ENCODE measurements at regions not wholly inside any gene's neighbourhood (a gene's known extent, or its start where the extent isn't known, plus 50 kb on each side); places are given as distances from the start of the nearest gene placed in this dataset.

DNA sequence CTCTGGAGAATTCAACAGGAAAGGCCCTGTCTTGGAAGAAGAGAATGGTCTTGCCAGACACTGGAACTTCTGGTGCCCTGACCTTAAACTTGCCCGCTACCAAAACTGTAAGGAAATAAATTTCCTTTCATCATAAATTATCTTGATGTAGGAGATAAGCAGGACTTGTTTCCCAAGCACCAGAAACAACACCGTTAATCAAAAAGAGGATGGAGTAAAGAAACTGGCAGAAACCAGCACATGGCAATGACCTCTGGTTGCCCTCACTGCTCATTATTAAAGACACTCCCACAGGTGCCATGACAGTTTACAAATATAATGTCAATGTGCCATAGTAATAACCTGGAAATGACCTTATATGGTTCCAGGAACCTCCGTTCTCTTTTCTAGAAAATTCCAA is 426.1 kb downstream of the EDEM1 start:
- no peaks in the 10 kb centered on the region for H3K36me3 ChIP-seq
- H3K4me1 ChIP-seq: no peaks in the 10 kb centered on the region
- no peaks in the 10 kb centered on the region for H3K9me3 ChIP-seq
- H3K27ac ChIP-seq: no peak overlapping the region
- no peaks in the 10 kb centered on the region for H3K27me3 ChIP-seq (ENCODE audit: low read depth)
- DNase-seq (no peak), ATAC-seq (no peak)
- H3K4me3 ChIP-seq: no peak overlapping the region
- intact Hi-C loops (cut with DNase I): no loop called here
- TF ChIP-seq, protein P1, sequence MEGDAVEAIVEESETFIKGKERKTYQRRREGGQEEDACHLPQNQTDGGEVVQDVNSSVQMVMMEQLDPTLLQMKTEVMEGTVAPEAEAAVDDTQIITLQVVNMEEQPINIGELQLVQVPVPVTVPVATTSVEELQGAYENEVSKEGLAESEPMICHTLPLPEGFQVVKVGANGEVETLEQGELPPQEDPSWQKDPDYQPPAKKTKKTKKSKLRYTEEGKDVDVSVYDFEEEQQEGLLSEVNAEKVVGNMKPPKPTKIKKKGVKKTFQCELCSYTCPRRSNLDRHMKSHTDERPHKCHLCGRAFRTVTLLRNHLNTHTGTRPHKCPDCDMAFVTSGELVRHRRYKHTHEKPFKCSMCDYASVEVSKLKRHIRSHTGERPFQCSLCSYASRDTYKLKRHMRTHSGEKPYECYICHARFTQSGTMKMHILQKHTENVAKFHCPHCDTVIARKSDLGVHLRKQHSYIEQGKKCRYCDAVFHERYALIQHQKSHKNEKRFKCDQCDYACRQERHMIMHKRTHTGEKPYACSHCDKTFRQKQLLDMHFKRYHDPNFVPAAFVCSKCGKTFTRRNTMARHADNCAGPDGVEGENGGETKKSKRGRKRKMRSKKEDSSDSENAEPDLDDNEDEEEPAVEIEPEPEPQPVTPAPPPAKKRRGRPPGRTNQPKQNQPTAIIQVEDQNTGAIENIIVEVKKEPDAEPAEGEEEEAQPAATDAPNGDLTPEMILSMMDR (IDR thresholded peaks at IDR 0.05): no peak

DNA sequence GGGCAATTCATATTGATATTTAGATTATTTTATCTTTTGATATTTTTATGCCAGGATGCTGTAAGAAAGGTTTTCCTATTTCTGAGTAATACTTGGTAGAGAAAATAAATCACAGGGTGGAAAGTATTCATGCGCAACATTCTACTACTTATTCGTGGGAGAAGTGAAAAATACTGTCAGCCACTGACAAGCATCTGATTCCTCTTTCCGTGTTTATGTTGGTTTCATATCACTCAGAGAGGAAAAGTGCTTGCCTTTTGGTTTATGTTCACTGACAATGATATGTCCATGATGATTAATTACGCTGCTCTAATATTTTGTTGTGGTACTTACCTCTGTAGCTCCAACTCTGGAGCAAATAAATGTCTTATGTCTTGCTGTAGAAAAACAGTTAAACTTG is 429.4 kb downstream of the EDEM1 start:
- Histone ChIP-seq H3K36me3 (no peaks in the 10 kb centered on the region), H3K27me3 (ENCODE audit: low read depth) (no peaks in the 10 kb centered on the region), H3K9me3 (no peaks in the 10 kb centered on the region), H3K27ac (no peak overlapping the region), H3K4me1 (no peaks in the 10 kb centered on the region), H3K4me3 (no peak overlapping the region)
- DNase-seq: no peak
- intact Hi-C loops (cut with DNase I): no loop called here
- no peak for ATAC-seq
- TF ChIP-seq, protein P1 (IDR thresholded peaks at IDR 0.05): no peak

DNA sequence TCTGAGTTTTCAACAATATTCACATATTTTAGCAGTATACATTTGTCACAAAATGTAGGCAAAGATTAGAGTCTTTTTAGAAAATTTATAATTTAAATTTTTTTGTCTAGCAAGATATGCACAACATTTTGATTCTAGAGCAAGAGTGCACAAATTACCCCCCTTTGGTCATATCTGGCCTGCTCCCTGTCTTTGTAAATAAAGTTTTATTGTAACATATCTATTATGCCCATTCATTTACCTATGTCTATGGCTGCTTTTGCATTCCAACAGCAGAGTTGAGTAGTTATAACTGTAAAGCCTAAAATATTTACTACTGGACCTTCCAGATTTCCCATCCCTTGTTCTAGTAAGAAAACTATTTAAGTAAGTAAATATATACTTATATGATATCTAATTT is 430.7 kb downstream of the EDEM1 start:
- DNase-seq: no peak
- ATAC-seq: no peak
- no peaks in the 10 kb centered on the region for H3K36me3 ChIP-seq
- no peaks in the 10 kb centered on the region for H3K9me3 ChIP-seq
- TF ChIP-seq, protein P1 (IDR thresholded peaks at IDR 0.05): no peak
- H3K27ac ChIP-seq: no peak overlapping the region
- intact Hi-C loops (cut with DNase I): no loop called here
- no peaks in the 10 kb centered on the region for H3K4me1 ChIP-seq
- H3K4me3 ChIP-seq: no peak overlapping the region
- no peaks in the 10 kb centered on the region for H3K27me3 ChIP-seq (ENCODE audit: low read depth)

GRCh38 chr3:5630406-5630805 is 442.9 kb downstream of the EDEM1 start:
- intact Hi-C loops (cut with DNase I): no loop called here

GRCh38 chr3:5633960-5634359 is 446.5 kb downstream of the EDEM1 start:
- Histone ChIP-seq H3K4me1 (no peaks in the 10 kb centered on the region), H3K9me3 (no peaks in the 10 kb centered on the region), H3K4me3 (no peak overlapping the region), H3K36me3 (no peaks in the 10 kb centered on the region), H3K27ac (no peak overlapping the region), H3K27me3 (ENCODE audit: low read depth) (no peaks in the 10 kb centered on the region)
- intact Hi-C loops (cut with DNase I): no loop called here
- no peak for ATAC-seq
- DNase-seq: no peak
- TF ChIP-seq, protein P1 (IDR thresholded peaks at IDR 0.05): no peak

More at GRCh38 chr3:5630406-5630805, 442.9 kb downstream of the EDEM1 start:
- no peaks in the 10 kb centered on the region for H3K4me1 ChIP-seq
- DNase-seq (no peak), ATAC-seq (no peak)
- H3K36me3 ChIP-seq: no peaks in the 10 kb centered on the region
- no peak overlapping the region for H3K27ac ChIP-seq
- no peaks in the 10 kb centered on the region for H3K27me3 ChIP-seq (ENCODE audit: low read depth)
- H3K4me3 ChIP-seq: no peak overlapping the region
- TF ChIP-seq, protein P1 (IDR thresholded peaks at IDR 0.05): no peak
- no peaks in the 10 kb centered on the region for H3K9me3 ChIP-seq

DNA sequence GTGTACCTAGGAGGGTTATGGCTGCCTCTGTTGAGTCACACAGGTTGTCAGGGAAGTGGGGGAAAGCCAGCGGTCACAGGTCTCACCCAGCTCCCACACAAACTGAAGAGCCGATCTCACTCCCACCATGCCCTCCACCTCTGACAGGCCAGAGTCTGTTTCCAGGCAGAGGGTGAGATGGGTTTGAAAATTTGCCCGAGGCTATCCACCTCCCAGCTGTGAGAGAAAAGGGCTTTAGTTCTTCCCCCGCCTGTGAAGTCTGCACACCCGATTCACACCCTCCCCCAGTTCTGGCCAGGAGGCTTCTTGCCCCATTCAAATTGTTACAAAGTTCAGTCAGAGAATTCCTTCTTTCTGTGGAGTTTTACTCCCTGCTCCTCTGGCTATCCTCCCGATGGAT is 446.9 kb downstream of the EDEM1 start:
- no peaks in the 10 kb centered on the region for H3K9me3 ChIP-seq
- H3K27ac ChIP-seq: no peak overlapping the region
- DNase-seq: no peak
- H3K36me3 ChIP-seq: no peaks in the 10 kb centered on the region
- H3K4me3 ChIP-seq: no peak overlapping the region
- intact Hi-C loops (cut with DNase I): no loop called here
- TF ChIP-seq, protein P1 (IDR thresholded peaks at IDR 0.05): no peak
- ATAC-seq: no peak
- no peaks in the 10 kb centered on the region for H3K4me1 ChIP-seq
- no peaks in the 10 kb centered on the region for H3K27me3 ChIP-seq (ENCODE audit: low read depth)
